Activated CD8-positive, alpha-beta T cell treated with anti-CD3 and anti-CD28 coated beads, Interleukin-2, amount 10 ng/mL, durations not matched to agents 7 days and 5 days (primary cell): ENCODE measurements at regions not wholly inside any gene's neighbourhood (a gene's known extent, or its start where the extent isn't known, plus 50 kb on each side); places are given as distances from the start of the nearest gene placed in this dataset.

ENCODE experiments used
- ATAC-seq: fragments of 150-1000 bp; cut with Tn5 transposase; one replicate; pipeline ENCODE4 v1.10.0; 2021; ENCODE audit warnings: moderate library complexity
- CTCF ChIA-PET: fragments of 350-600 bp; sonication (Branson Sonifier 250); formaldehyde crosslinking; loops from one replicate; lab custom pipeline; 2021; ENCODE audit warnings: antibody characterized with exemption; lab: Charles Lee
- POLR2A ChIA-PET: fragments of 350-600 bp; sonication (Branson Sonifier 250); formaldehyde crosslinking; loops from one replicate; lab custom pipeline; 2021; ENCODE audit warnings: antibody characterized with exemption; lab: Charles Lee
- DNase-seq: peaks from one replicate; pipeline ENCODE4 v3.0.0-alpha.2; 2020
- H3K27ac Mint-ChIP-seq: one replicate; pipeline ENCODE4 v1.8.0; 2021; ENCODE audit warnings: mild to moderate bottlenecking, mixed read lengths
- H3K27me3 Mint-ChIP-seq: one replicate; pipeline ENCODE4 v1.8.0; 2021; ENCODE audit warnings: low read depth, mixed read lengths
- H3K36me3 Mint-ChIP-seq: one replicate; pipeline ENCODE4 v1.8.0; 2021; ENCODE audit warnings: low read depth, mixed read lengths
- H3K4me1 Mint-ChIP-seq: one replicate; pipeline ENCODE4 v1.8.0; 2021; ENCODE audit warnings: low read depth, mixed read lengths
- H3K4me3 Mint-ChIP-seq: one replicate; pipeline ENCODE4 v1.8.0; 2021; ENCODE audit warnings: mild to moderate bottlenecking, mixed read lengths
- H3K9me3 Mint-ChIP-seq: one replicate; pipeline ENCODE4 v1.8.0; 2022; ENCODE audit warnings: mixed read lengths; ENCODE audit not compliant: insufficient read depth

DNA sequence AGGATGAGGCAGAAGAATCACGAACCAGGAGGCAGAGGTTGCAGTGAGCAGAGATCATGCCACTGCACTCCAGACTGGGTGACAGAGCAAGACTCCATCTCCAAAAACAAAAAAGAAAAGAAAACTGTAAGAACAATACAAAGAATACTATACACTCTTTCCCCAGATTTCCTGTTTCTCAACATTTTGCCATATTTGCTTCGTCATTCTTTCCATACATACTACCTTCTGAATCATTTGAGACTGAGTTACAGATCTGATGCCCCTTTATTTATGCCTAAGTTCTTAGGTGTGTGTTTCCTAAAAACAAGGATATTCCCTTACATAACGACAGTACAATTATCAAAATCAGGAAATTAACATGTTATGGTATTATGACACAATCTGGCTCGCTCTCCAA is 168.4 kb upstream of the CELF2 start:
- no peak overlapping the region for H3K27ac Mint-ChIP-seq
- no peak overlapping the region for H3K4me3 Mint-ChIP-seq
- no peaks in the 10 kb centered on the region for H3K36me3 Mint-ChIP-seq
- no peak for ATAC-seq
- no peaks in the 10 kb centered on the region for H3K4me1 Mint-ChIP-seq
- CTCF ChIA-PET = no interaction called here
- POLR2A ChIA-PET = no interaction called here
- H3K27me3 Mint-ChIP-seq = peaks cover 11% of the 10 kb centered on the region
- no peaks in the 10 kb centered on the region for H3K9me3 Mint-ChIP-seq
- no peak for DNase-seq

DNA sequence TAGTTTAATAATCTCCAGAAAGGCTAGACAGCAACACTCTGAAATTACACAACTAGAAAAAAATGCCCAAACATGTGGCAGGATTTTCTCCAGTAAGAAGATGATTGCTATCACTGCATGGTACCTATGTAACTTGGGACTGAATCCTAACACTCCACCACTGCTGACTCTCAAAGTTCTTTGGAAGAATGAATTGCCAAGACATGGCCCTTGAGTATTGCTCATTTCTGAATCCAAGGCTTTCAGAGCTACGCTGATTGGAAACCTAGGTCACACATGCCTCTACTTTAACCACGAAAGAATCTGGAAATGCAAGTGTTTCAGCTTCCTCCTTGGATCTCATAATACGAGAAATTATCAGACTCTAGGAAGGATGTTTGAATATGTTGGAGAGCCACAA is 167.5 kb upstream of the CELF2 start:
- Mint-ChIP-seq H3K4me1 (peaks cover 3% of the 10 kb centered on the region), H3K27ac (no peak overlapping the region), H3K4me3 (no peak overlapping the region), H3K27me3 (peaks cover 11% of the 10 kb centered on the region), H3K36me3 (no peaks in the 10 kb centered on the region), H3K9me3 (no peaks in the 10 kb centered on the region)
- ATAC-seq = no peak
- CTCF ChIA-PET = no interaction called here
- DNase-seq = no peak
- POLR2A ChIA-PET = no interaction called here

DNA sequence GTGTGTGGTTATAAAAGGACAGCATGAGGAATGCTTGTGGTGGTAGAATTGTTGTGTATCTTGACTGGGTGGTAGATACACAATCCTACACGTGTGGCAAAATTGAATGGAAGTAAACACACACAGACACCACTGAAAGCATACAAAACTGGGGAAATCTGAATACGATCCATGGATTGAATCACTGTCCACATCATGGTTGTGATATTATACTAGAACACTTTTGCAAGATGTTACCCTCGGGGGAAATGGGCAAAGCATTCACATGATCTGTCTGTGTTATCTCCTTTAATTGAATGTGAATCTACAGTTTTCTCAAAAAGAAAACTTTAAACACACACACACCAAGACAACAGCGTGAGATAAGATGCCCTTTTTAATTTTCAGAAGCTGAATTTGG is 165.2 kb upstream of the CELF2 start:
- Mint-ChIP-seq H3K9me3 (no peaks in the 10 kb centered on the region), H3K4me1 (peaks cover 5% of the 10 kb centered on the region), H3K27ac (no peak overlapping the region), H3K4me3 (no peak overlapping the region), H3K27me3 (peaks cover 9% of the 10 kb centered on the region), H3K36me3 (no peaks in the 10 kb centered on the region)
- CTCF ChIA-PET = no interaction called here
- POLR2A ChIA-PET = no interaction called here
- ATAC-seq = no peak
- no peak for DNase-seq

DNA sequence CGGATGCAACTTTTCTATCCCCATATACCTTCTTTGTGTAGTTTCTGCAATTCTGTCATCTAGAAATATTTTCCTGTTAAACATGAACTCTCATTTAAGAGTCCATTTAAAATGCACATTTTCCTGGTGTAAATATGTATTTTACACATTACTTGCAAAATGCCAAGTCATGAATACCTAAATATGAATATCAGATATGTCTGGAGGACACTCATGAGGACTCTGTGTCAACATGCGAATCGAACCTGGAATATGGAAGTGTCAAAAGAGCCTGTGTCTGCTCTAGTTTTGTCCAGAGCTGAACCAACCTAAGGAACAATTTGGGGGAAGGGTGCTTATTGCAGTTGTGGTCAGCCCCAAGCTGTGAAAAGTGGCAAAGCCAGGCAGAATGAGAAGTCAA is 163.7 kb upstream of the CELF2 start:
- peaks cover 14% of the 10 kb centered on the region for H3K27me3 Mint-ChIP-seq
- ChIA-PET POLR2A (no interaction called here), CTCF (no interaction called here)
- no peaks in the 10 kb centered on the region for H3K9me3 Mint-ChIP-seq
- no peaks in the 10 kb centered on the region for H3K36me3 Mint-ChIP-seq
- peaks cover 5% of the 10 kb centered on the region for H3K4me1 Mint-ChIP-seq
- H3K4me3 Mint-ChIP-seq = no peak overlapping the region
- no peak overlapping the region for H3K27ac Mint-ChIP-seq
- no peak for ATAC-seq
- no peak for DNase-seq

DNA sequence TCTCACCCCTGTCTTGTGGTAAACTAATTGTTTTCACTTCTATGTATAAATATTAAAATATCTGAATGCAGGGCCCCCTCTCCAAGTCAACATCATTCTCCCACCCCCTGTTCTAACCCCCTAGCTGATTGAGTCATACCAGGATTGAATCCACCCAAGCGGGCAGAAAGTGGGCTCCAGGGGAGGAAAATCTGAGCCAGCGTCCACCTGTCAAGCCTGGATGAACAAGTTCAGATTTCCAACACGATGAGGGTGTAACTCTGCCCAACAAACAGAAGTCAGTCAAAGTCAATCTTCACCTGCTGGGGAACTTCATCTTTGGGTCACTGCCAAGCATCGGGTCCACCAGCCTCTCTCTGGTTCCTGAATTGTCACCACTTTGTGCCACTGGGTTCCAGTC is 162.9 kb upstream of the CELF2 start:
- Mint-ChIP-seq H3K4me3 (no peak overlapping the region), H3K36me3 (no peaks in the 10 kb centered on the region), H3K4me1 (peaks cover 5% of the 10 kb centered on the region), H3K27ac (no peak overlapping the region), H3K27me3 (peaks cover 14% of the 10 kb centered on the region), H3K9me3 (no peaks in the 10 kb centered on the region)
- ATAC-seq (no peak), DNase-seq (no peak)
- CTCF ChIA-PET = no interaction called here
- POLR2A ChIA-PET = no interaction called here

DNA sequence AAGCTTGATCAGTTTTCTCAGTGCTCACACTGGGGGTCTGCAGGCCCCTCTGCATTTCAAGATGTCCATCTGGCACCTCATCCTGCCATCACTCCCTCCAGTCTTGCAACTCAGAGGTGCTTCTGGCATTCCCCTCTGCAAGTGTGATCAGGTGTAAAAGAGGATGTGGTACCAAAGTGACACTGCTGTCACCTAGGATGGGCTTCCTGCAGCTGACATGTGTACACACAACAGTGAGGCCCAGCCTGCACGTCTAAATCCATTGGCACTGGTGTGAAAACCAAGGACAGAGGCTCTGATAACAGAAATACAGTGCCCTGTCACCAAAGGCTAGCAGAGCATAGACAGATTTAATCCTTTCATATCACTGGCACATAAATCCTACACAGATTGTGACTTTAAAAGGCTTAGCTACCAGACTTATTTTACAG is 162.5 kb upstream of the CELF2 start:
- ATAC-seq = no peak

DNA sequence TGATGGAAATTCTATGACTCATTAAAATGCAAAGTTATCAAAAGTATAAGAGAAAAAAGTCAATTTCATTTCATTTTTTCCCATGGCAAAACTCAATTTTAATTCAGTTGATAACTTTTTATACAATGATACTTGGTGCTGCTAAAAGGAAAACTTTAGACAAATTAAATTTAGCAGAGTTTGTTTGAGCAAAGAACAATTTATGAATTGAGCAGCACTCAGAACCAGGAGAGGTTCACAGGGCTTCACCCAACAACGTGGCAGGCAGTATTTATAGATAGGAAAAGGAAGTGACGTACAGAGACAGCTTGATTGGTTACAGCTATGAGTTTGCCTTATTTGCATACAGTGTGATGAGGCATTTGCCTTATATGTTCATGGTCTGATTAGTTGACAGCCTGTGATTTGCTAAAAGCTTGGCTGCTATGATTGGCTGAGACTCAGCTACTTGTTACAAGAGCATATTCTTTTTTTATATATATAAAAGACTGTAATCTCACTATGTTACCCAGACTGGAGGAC is 157.2 kb upstream of the CELF2 start:
- no peak overlapping the region for H3K27ac Mint-ChIP-seq
- POLR2A ChIA-PET = no interaction called here
- H3K4me1 Mint-ChIP-seq = no peaks in the 10 kb centered on the region
- no peak for DNase-seq
- no peaks in the 10 kb centered on the region for H3K9me3 Mint-ChIP-seq
- ATAC-seq = no peak
- no peak overlapping the region for H3K4me3 Mint-ChIP-seq
- CTCF ChIA-PET = no interaction called here
- H3K27me3 Mint-ChIP-seq = peaks cover 11% of the 10 kb centered on the region
- H3K36me3 Mint-ChIP-seq = no peaks in the 10 kb centered on the region

More for the DNA sequence above, 162.5 kb upstream of the CELF2 start:
- ChIA-PET POLR2A (no interaction called here), CTCF (no interaction called here)
- no peaks in the 10 kb centered on the region for H3K36me3 Mint-ChIP-seq
- H3K27me3 Mint-ChIP-seq = peaks cover 14% of the 10 kb centered on the region
- no peak overlapping the region for H3K27ac Mint-ChIP-seq
- H3K4me1 Mint-ChIP-seq = peaks cover 5% of the 10 kb centered on the region
- no peak overlapping the region for H3K4me3 Mint-ChIP-seq
- no peak for DNase-seq
- H3K9me3 Mint-ChIP-seq = no peaks in the 10 kb centered on the region

DNA sequence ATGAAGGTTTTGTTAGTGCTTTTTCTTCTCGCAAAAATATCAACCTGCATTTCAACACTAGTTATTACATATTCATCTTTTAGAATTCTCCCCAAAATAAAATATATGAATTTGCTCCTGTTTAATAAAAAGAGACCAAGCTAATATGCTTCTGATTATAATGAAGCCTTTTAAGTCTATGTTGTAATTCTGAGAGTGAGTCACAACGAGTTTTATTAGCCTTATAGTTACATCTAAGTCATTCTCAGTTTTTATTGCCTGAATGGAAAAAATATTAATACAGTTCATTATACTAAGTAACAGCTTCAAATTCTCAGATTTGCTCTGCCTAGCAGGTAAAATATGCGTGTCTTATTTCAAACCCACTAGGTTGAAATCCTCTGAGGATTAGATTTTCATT is 152.4 kb upstream of the CELF2 start:
- ATAC-seq = no peak
- DNase-seq = no peak
- Mint-ChIP-seq H3K4me1 (no peaks in the 10 kb centered on the region), H3K9me3 (no peaks in the 10 kb centered on the region), H3K27me3 (peaks cover 5% of the 10 kb centered on the region), H3K36me3 (no peaks in the 10 kb centered on the region), H3K4me3 (no peak overlapping the region), H3K27ac (no peak overlapping the region)
- ChIA-PET POLR2A (no interaction called here), CTCF (no interaction called here)

DNA sequence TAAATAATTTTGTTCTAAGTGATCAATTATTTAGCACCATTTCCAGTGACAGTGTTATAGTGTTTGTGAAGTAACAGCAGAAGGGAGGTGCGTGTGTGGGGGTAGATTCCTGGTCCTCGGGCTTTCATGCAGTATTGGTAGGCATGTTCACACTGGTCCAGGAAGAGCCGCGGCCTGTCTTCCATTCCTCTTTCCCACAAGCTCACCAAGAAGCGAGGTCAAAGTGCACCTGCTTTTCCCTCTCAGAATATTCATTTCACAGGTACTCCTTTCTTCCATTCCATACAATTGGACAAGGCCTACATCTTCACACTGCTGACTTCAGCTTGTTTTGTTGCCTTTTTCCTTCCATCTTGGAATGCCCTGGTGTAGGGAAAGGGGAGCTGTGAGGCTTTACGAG is 151.8 kb upstream of the CELF2 start:
- ChIA-PET POLR2A (no interaction called here), CTCF (no interaction called here)
- DNase-seq = no peak
- Mint-ChIP-seq H3K27ac (no peak overlapping the region), H3K9me3 (no peaks in the 10 kb centered on the region), H3K27me3 (peaks cover 7% of the 10 kb centered on the region), H3K4me1 (no peaks in the 10 kb centered on the region), H3K4me3 (no peak overlapping the region), H3K36me3 (no peaks in the 10 kb centered on the region)
- ATAC-seq = no peak

DNA sequence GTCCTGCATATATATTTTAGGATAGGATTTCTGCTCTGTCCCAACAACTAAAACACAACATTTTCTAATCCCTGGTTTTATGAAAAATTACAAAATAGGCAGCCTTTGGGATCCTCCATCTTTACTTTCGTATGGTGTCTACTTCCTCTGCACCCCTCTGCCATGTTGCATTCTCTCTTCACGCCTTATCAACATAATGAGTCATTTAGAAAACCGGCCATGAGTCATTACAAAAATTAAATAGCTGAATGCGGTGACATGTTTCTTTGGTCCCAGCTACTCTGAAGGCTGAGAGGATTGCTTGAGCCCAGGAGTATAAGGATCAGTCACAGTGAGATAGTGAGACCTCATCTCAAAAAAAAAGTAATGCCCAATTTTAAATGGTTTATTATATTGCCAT is 148.1 kb upstream of the CELF2 start:
- Mint-ChIP-seq H3K36me3 (no peaks in the 10 kb centered on the region), H3K27me3 (peaks cover 9% of the 10 kb centered on the region), H3K9me3 (no peaks in the 10 kb centered on the region), H3K4me3 (no peak overlapping the region), H3K4me1 (no peaks in the 10 kb centered on the region), H3K27ac (no peak overlapping the region)
- POLR2A ChIA-PET = no interaction called here
- DNase-seq (no peak), ATAC-seq (no peak)
- CTCF ChIA-PET = no interaction called here

DNA sequence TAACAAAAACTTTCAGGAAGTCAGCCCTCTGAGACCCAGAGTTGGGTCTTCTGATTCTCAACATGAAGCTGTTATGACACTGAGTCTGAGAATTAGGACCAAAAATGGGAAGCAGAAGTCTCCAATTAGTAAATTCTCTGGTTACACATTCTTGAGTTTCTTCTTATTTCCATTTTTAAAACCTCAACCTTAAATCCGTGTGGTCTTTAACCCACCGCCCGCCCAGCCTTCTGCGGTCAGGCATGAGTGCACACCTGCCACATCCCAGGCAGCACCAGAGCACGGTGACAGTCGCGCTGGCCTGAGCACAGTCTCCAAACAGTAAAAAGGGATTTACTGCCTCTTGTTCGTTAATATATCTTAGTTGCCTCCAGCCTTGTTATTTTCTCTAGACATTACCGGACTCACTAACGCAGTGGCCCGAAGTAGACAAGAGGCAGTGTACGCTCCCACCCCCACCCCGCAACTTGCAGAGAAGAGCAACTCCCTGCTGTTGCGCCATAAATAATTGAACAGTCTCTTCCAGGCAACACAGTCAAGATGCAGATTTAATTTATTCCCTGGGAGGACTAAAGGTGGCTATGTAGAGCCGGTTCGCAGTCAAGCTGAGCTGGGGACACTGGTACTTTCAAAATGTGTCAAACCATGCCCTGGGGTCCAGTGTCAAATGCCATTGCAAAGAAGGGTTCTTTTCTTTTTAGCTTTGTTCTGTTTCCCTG is 147.0 kb upstream of the CELF2 start:
- H3K27me3 Mint-ChIP-seq = peaks cover 9% of the 10 kb centered on the region
- no peaks in the 10 kb centered on the region for H3K36me3 Mint-ChIP-seq

DNA sequence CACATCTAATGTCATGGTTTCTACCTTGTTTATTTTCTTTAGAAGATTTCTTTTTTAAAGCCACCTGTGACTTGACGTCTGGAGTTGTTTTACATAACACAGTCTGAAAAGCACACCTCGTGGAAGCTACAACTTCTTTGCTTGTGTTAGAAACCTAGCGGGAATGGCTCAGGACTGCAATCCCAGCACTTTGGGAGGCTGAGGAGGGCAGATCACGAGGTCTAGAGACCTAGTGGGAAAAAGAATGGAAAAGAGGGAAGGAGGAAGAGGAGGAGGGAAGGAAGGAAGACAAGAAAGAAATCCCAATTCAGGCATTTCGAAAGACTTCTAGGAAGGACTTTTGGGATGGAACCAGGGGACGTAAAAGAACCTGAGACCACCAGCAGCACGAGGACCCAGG is 146.3 kb upstream of the CELF2 start:
- no peak for DNase-seq
- Mint-ChIP-seq H3K27ac (no peak overlapping the region), H3K4me3 (no peak overlapping the region), H3K36me3 (no peaks in the 10 kb centered on the region), H3K9me3 (no peaks in the 10 kb centered on the region), H3K27me3 (peaks cover 9% of the 10 kb centered on the region), H3K4me1 (no peaks in the 10 kb centered on the region)
- no peak for ATAC-seq
- ChIA-PET POLR2A (no interaction called here), CTCF (interaction anchor here (1.2 kb wide), 1 partner anchor 20 kb away, joined by 3 read pairs; no protein-coding TSS in a partner anchor)

More for the DNA sequence above, 147.0 kb upstream of the CELF2 start:
- CTCF ChIA-PET = interaction anchor here (1.2 kb wide), 1 partner anchor 21 kb away, joined by 3 read pairs; no protein-coding TSS in a partner anchor
- H3K4me3 Mint-ChIP-seq = no peak overlapping the region
- H3K9me3 Mint-ChIP-seq = no peaks in the 10 kb centered on the region
- no peaks in the 10 kb centered on the region for H3K4me1 Mint-ChIP-seq
- ATAC-seq = no peak
- POLR2A ChIA-PET = no interaction called here
- no peak overlapping the region for H3K27ac Mint-ChIP-seq
- no peak for DNase-seq
